MM.1S (cell line): ENCODE measurements at regions not wholly inside any gene's neighbourhood (a gene's known extent, or its start where the extent isn't known, plus 50 kb on each side); places are given as distances from the start of the nearest gene placed in this dataset.

Experiments
- DNase-seq: peaks from one replicate; pipeline ENCODE4 v3.0.0-alpha.2; 2015
- H2AFZ ChIP-seq: fragments of 300-600 bp; sonication (generic); 2 replicates; pipeline ENCODE4 v1.6.0; 2016; ENCODE audit warnings: antibody characterized with exemption, low read length
- H3F3A ChIP-seq: fragments of 300-600 bp; sonication (generic); 2 replicates; pipeline ENCODE4 v1.6.1; 2016; ENCODE audit warnings: mild to moderate bottlenecking, antibody characterized with exemption, low read length, moderate library complexity, mixed read lengths; ENCODE audit not compliant: insufficient read depth
- H3K27ac ChIP-seq: fragments of 300-600 bp; sonication (generic); 2 replicates; pipeline ENCODE4 v1.5.1; 2016; ENCODE audit warnings: mild to moderate bottlenecking, low read length
- H3K27me3 ChIP-seq: fragments of 300-600 bp; sonication (generic); replicated peaks from 2 replicates; pipeline ENCODE4 v1.6.0; 2016; ENCODE audit warnings: low read length; ENCODE audit not compliant: insufficient read depth
- H3K36me3 ChIP-seq: fragments of 300-600 bp; sonication (generic); replicated peaks from 2 replicates; pipeline ENCODE4 v1.6.1; 2016; ENCODE audit warnings: mild to moderate bottlenecking, low read length, mixed read lengths; ENCODE audit not compliant: insufficient read depth
- H3K4me1 ChIP-seq: fragments of 300-600 bp; sonication (generic); 2 replicates; pipeline ENCODE4 v1.6.1; 2016; ENCODE audit warnings: low read length, mixed read lengths
- H3K4me2 ChIP-seq: fragments of 300-600 bp; sonication (generic); 2 replicates; pipeline ENCODE4 v1.6.0; 2016; ENCODE audit warnings: low read depth, low read length
- H3K4me3 ChIP-seq: fragments of 300-600 bp; sonication (generic); 2 replicates; pipeline ENCODE4 v1.5.1; 2016; ENCODE audit warnings: low read length, mixed read lengths
- H3K79me2 ChIP-seq: fragments of 300-600 bp; sonication (generic); 2 replicates; pipeline ENCODE4 v1.6.1; 2016; ENCODE audit warnings: mixed run types, low read length, mixed read lengths
- H3K9ac ChIP-seq: fragments of 300-600 bp; sonication (generic); 2 replicates; pipeline ENCODE4 v1.6.1; 2016; ENCODE audit warnings: low read length, mixed read lengths
- H3K9me2 ChIP-seq: fragments of 300-600 bp; sonication (generic); replicated peaks from 2 replicates; pipeline ENCODE4 v1.6.1; 2016; ENCODE audit warnings: mild to moderate bottlenecking, low read length, mixed read lengths; ENCODE audit not compliant: insufficient read depth
- H3K9me3 ChIP-seq: fragments of 300-600 bp; sonication (generic); replicated peaks from 2 replicates; pipeline ENCODE4 v1.6.1; 2016; ENCODE audit warnings: mild to moderate bottlenecking, low read length, mixed read lengths; ENCODE audit not compliant: insufficient read depth
- H4K20me1 ChIP-seq: fragments of 300-600 bp; sonication (generic); 2 replicates; pipeline ENCODE4 v1.6.1; 2016; ENCODE audit warnings: mild to moderate bottlenecking, low read length, moderate library complexity, mixed read lengths; ENCODE audit not compliant: insufficient read depth
- EZH2 ChIP-seq: fragments of 300-600 bp; sonication (generic); optimal IDR thresholded peaks from 2 replicates; pipeline ENCODE3; 2017; ENCODE audit warnings: low read depth, mild to moderate bottlenecking, antibody characterized with exemption, low read length, mixed read lengths
- EZH2phosphoT487 ChIP-seq: fragments of 300-600 bp; sonication (generic); IDR thresholded peaks from 2 replicates; pipeline ENCODE4 v1.6.1; 2018; ENCODE audit warnings: antibody characterized with exemption, low read length
- TF ChIP-seq, protein P1 (sequence below): fragments of 300-600 bp; sonication (generic); IDR thresholded peaks from 2 replicates; pipeline ENCODE4 v1.5.1; 2016; ENCODE audit warnings: antibody characterized with exemption, low read length, mixed read lengths

GRCh38 chr15:25943831-25944230 lies 80.7 kb upstream of the ATP10A start:
- Histone ChIP-seq H3K79me2 (no peaks in the 10 kb centered on the region), H3K27ac (no peak overlapping the region), H3K4me3 (no peak overlapping the region), H3K36me3 (no peaks in the 10 kb centered on the region), H3K9me3 (no peaks in the 10 kb centered on the region), H3K4me2 (no peak overlapping the region), H3K4me1 (no peaks in the 10 kb centered on the region), H3F3A (no peaks in the 10 kb centered on the region), H4K20me1 (no peaks in the 10 kb centered on the region), H3K9me2 (no peaks in the 10 kb centered on the region), H3K9ac (no peak overlapping the region), H3K27me3 (no peaks in the 10 kb centered on the region), H2AFZ (no peak overlapping the region)
- no peak for DNase-seq
- TF ChIP-seq EZH2: no peak
- TF ChIP-seq EZH2phosphoT487: no peak
- TF ChIP-seq, protein P1, sequence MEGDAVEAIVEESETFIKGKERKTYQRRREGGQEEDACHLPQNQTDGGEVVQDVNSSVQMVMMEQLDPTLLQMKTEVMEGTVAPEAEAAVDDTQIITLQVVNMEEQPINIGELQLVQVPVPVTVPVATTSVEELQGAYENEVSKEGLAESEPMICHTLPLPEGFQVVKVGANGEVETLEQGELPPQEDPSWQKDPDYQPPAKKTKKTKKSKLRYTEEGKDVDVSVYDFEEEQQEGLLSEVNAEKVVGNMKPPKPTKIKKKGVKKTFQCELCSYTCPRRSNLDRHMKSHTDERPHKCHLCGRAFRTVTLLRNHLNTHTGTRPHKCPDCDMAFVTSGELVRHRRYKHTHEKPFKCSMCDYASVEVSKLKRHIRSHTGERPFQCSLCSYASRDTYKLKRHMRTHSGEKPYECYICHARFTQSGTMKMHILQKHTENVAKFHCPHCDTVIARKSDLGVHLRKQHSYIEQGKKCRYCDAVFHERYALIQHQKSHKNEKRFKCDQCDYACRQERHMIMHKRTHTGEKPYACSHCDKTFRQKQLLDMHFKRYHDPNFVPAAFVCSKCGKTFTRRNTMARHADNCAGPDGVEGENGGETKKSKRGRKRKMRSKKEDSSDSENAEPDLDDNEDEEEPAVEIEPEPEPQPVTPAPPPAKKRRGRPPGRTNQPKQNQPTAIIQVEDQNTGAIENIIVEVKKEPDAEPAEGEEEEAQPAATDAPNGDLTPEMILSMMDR: no peak

- Histone ChIP-seq H4K20me1 (no peaks in the 10 kb centered on the region), H3F3A (no peaks in the 10 kb centered on the region), H3K4me2 (no peak overlapping the region)
Observed at GRCh38 chr15:25939122-25939521, 76.0 kb upstream of the ATP10A start.

GRCh38 chr15:25937796-25938195 lies 74.7 kb upstream of the ATP10A start:
- no peak overlapping the region for H3K9ac ChIP-seq
- DNase-seq: no peak

More at GRCh38 chr15:25939122-25939521, 76.0 kb upstream of the ATP10A start:
- Histone ChIP-seq H2AFZ (no peak overlapping the region), H3K4me3 (no peak overlapping the region), H3K36me3 (no peaks in the 10 kb centered on the region), H3K9me3 (no peaks in the 10 kb centered on the region), H3K9me2 (no peaks in the 10 kb centered on the region), H3K27ac (no peak overlapping the region), H3K4me1 (no peaks in the 10 kb centered on the region), H3K9ac (no peak overlapping the region), H3K79me2 (no peaks in the 10 kb centered on the region), H3K27me3 (no peaks in the 10 kb centered on the region)
- no peak for DNase-seq
- TF ChIP-seq EZH2phosphoT487 (no peak), EZH2 (no peak)
- TF ChIP-seq, protein P1: no peak

More at GRCh38 chr15:25937796-25938195, 74.7 kb upstream of the ATP10A start:
- H3K27me3 ChIP-seq: no peaks in the 10 kb centered on the region
- no peak overlapping the region for H3K4me2 ChIP-seq
- no peak overlapping the region for H3K27ac ChIP-seq
- H3K9me2 ChIP-seq: no peaks in the 10 kb centered on the region
- H3F3A ChIP-seq: no peaks in the 10 kb centered on the region
- no peaks in the 10 kb centered on the region for H3K79me2 ChIP-seq
- no peak overlapping the region for H3K4me3 ChIP-seq
- no peaks in the 10 kb centered on the region for H3K36me3 ChIP-seq
- no peak for TF ChIP-seq EZH2
- TF ChIP-seq, protein P1: no peak
- TF ChIP-seq EZH2phosphoT487: no peak
- no peaks in the 10 kb centered on the region for H3K4me1 ChIP-seq
- no peaks in the 10 kb centered on the region for H3K9me3 ChIP-seq
- H2AFZ ChIP-seq: no peak overlapping the region
- H4K20me1 ChIP-seq: no peaks in the 10 kb centered on the region
